Keratinocyte (primary cell): ENCODE measurements at regions not wholly inside any gene's neighbourhood (a gene's known extent, or its start where the extent isn't known, plus 50 kb on each side); places are given as distances from the start of the nearest gene placed in this dataset.

Experiments
- DNase-seq: peaks from one replicate; pipeline ENCODE4 v3.0.0-alpha.2; 2011; ENCODE audit warnings: low read depth, missing footprints, low spot score
- FAIRE-seq: peaks from 2 replicates; lab custom pipeline; 2011; peaks lifted over from hg19 to GRCh38; lab: Jason Lieb, UNC
- H2AFZ ChIP-seq: 2 replicates; pipeline ENCODE4 v1.6.0; 2012; ENCODE audit warnings: low read length, control low read depth, inconsistent platforms; ENCODE audit not compliant: control insufficient read depth
- H3K27ac ChIP-seq: 2 replicates; pipeline ENCODE4 v1.5.1; 2011; ENCODE audit warnings: low read length; ENCODE audit not compliant: control insufficient read depth, insufficient read depth
- H3K27me3 ChIP-seq: 3 replicates; pipeline ENCODE4 v1.6.0; 2011; ENCODE audit warnings: low read length; ENCODE audit not compliant: control insufficient read depth, insufficient read depth; ENCODE audit errors: extremely low read depth
- H3K36me3 ChIP-seq, 2 experiments: 2 replicates in 1 of 2; 3 replicates in 1 of 2; pipeline ENCODE4 v1.5.1; 2011; ENCODE audit warnings: low read length in 2 of 2, mild to moderate bottlenecking in 1 of 2; ENCODE audit not compliant: control insufficient read depth in 2 of 2, insufficient read depth in 2 of 2; ENCODE audit errors: extremely low read depth in 1 of 2
- H3K4me1 ChIP-seq: 3 replicates; pipeline ENCODE4 v1.5.1; 2011; ENCODE audit warnings: low read length; ENCODE audit not compliant: control insufficient read depth, insufficient read depth; ENCODE audit errors: extremely low read depth
- H3K4me2 ChIP-seq: 3 replicates; pipeline ENCODE4 v1.6.0; 2011; ENCODE audit warnings: low read depth, low read length; ENCODE audit not compliant: control insufficient read depth, insufficient read depth; ENCODE audit errors: extremely low read depth
- H3K4me3 ChIP-seq, 3 experiments: fragments of 200-600 bp in 1 of 3; sonication (generic) in 1 of 3; 2 replicates in 2 of 3; 3 replicates in 1 of 3; pipeline ENCODE4 v1.5.1; 2011 to 2016; ENCODE audit warnings: low read length in 3 of 3, mild to moderate bottlenecking in 3 of 3, control low read depth in 2 of 3, inconsistent platforms in 1 of 3, low read depth in 1 of 3, mixed read lengths in 1 of 3, mixed run types in 1 of 3, moderate library complexity in 1 of 3; ENCODE audit not compliant: control insufficient read depth in 2 of 3, insufficient read depth in 2 of 3; ENCODE audit errors: extremely low read depth in 1 of 3
- H3K79me2 ChIP-seq: 2 replicates; pipeline ENCODE4 v1.6.0; 2012; ENCODE audit warnings: low read length; ENCODE audit not compliant: control insufficient read depth, insufficient read depth
- H3K9ac ChIP-seq: 3 replicates; pipeline ENCODE4 v1.6.0; 2011; ENCODE audit warnings: low read length; ENCODE audit not compliant: control insufficient read depth, insufficient read depth; ENCODE audit errors: extremely low read depth
- H3K9me1 ChIP-seq: 3 replicates; pipeline ENCODE4 v1.6.0; 2011; ENCODE audit warnings: low read length; ENCODE audit not compliant: control insufficient read depth, insufficient read depth; ENCODE audit errors: extremely low read depth
- H3K9me3 ChIP-seq: 2 replicates; pipeline ENCODE4 v1.5.1; 2012; ENCODE audit warnings: low read depth, low read length; ENCODE audit not compliant: control insufficient read depth
- H4K20me1 ChIP-seq: 3 replicates; pipeline ENCODE4 v1.6.0; 2011; ENCODE audit warnings: low read length; ENCODE audit not compliant: control insufficient read depth, insufficient read depth; ENCODE audit errors: extremely low read depth
- CTCF ChIP-seq, 3 experiments: IDR thresholded peaks in 1 of 3; conservative IDR thresholded peaks in 1 of 3; optimal IDR thresholded peaks in 1 of 3; 2 replicates in 2 of 3; 3 replicates in 1 of 3; pipeline versions ENCODE3 to v1.5.1; 2011; ENCODE audit warnings: low read length in 3 of 3, mild to moderate bottlenecking in 3 of 3, moderate library complexity in 2 of 3, control low read depth in 1 of 3, inconsistent platforms in 1 of 3; ENCODE audit not compliant: insufficient read depth in 2 of 3; ENCODE audit errors: extremely low read depth in 1 of 3
- EZH2 ChIP-seq: IDR thresholded peaks from one replicate; pipeline ENCODE4 v1.6.1; 2012; ENCODE audit warnings: inconsistent platforms, mild to moderate bottlenecking, low read length, moderate library complexity
- dilution Hi-C: fragments of 300-500 bp; cut with MboI; formaldehyde crosslinking; loops from one replicate; pipeline ENCODE4 v1.7.0; 2020; ENCODE audit warnings: low sequenced_read_pairs; ENCODE audit not compliant: extremely low pct_ligation_motif_present

GRCh38 chr15:52879145-52879544 is 89.0 kb upstream of the ONECUT1 start:
- no peak overlapping the region for H3K4me2 ChIP-seq
- FAIRE-seq (no peak), DNase-seq (no peak)

GRCh38 chr15:52876991-52877663 is 87.0 kb upstream of the ONECUT1 start:
- Histone ChIP-seq H3K27me3 (no peaks in the 10 kb centered on the region), H2AFZ (no peak overlapping the region), H3K9me1 (no peaks in the 10 kb centered on the region), H3K27ac (no peak overlapping the region), H3K4me3 (no peak overlapping the region), H4K20me1 (no peaks in the 10 kb centered on the region), H3K9ac (no peak overlapping the region), H3K9me3 (no peaks in the 10 kb centered on the region), H3K79me2 (no peaks in the 10 kb centered on the region), H3K4me1 (no peaks in the 10 kb centered on the region), H3K4me2 (no peak overlapping the region), H3K36me3 (no peaks in the 10 kb centered on the region)
- TF ChIP-seq EZH2 = no peak
- no peak for TF ChIP-seq CTCF (optimal IDR thresholded peaks at IDR 0.05 in 1 of 3, IDR thresholded peaks at IDR 0.05 in 1 of 3, conservative IDR thresholded peaks at IDR 0.05 in 1 of 3; ENCODE audit: extremely low read depth in 1 of 3, insufficient read depth in 2 of 3, low read length in 3 of 3)
- dilution Hi-C loops = no loop called here
- no peak for FAIRE-seq
- DNase-seq = no peak

More at GRCh38 chr15:52879145-52879544, 89.0 kb upstream of the ONECUT1 start:
- no peaks in the 10 kb centered on the region for H3K36me3 ChIP-seq
- H4K20me1 ChIP-seq = no peaks in the 10 kb centered on the region
- H2AFZ ChIP-seq = no peak overlapping the region
- H3K9me1 ChIP-seq = no peaks in the 10 kb centered on the region
- dilution Hi-C loops = no loop called here
- H3K9me3 ChIP-seq = no peaks in the 10 kb centered on the region
- no peak overlapping the region for H3K9ac ChIP-seq
- no peaks in the 10 kb centered on the region for H3K27me3 ChIP-seq
- no peaks in the 10 kb centered on the region for H3K79me2 ChIP-seq
- no peak overlapping the region for H3K27ac ChIP-seq
- no peak overlapping the region for H3K4me3 ChIP-seq
- no peaks in the 10 kb centered on the region for H3K4me1 ChIP-seq
- TF ChIP-seq CTCF (optimal IDR thresholded peaks at IDR 0.05 in 1 of 3, IDR thresholded peaks at IDR 0.05 in 1 of 3, conservative IDR thresholded peaks at IDR 0.05 in 1 of 3; ENCODE audit: extremely low read depth in 1 of 3, insufficient read depth in 2 of 3, low read length in 3 of 3) (no peak), EZH2 (no peak)
